Pancreas (tissue), 10 donors: ENCODE measurements at regions not wholly inside any gene's neighbourhood (a gene's known extent, or its start where the extent isn't known, plus 50 kb on each side); places are given as distances from the start of the nearest gene placed in this dataset.

Experiments
- ATAC-seq, 4 donors: fragments of 200-7000 bp; cut with Tn5 transposase; one replicate each; pipeline versions ENCODE4 v1.8.0 to v1.9.1; 2020; ENCODE audit warnings: mild to moderate bottlenecking in 4 of 4, moderate library complexity in 4 of 4
- DNase-seq, 6 donors: peaks; one replicate each; pipeline ENCODE4 v3.0.0-alpha.2; 2020
- FAIRE-seq: peaks from 2 replicates; lab custom pipeline; 2012; peaks lifted over from hg19 to GRCh38; lab: Jason Lieb, UNC
- H3K27ac ChIP-seq, 4 donors: fragments of 200-600 bp; sonication (generic); 1 replicate in 3 of 4; 2 replicates in 1 of 4; pipeline versions ENCODE4 v1.5.0 to v1.8.0; 2020
- H3K27me3 ChIP-seq, 4 donors: fragments of 200-600 bp; one replicate each; pipeline ENCODE4 v1.8.0; 2021
- H3K36me3 ChIP-seq, 3 donors: fragments of 200-600 bp; sonication (generic) in 1 of 3; one replicate each; pipeline versions ENCODE4 v1.5.0 to v1.8.0; 2020 to 2021
- H3K4me1 ChIP-seq, 3 donors: fragments of 200-600 bp; one replicate each; pipeline ENCODE4 v1.8.0; 2021
- H3K4me3 ChIP-seq, 4 donors: fragments of 200-600 bp; sonication (generic) in 2 of 4; one replicate each; pipeline versions ENCODE4 v1.5.0 to v1.8.0; 2020 to 2021
- H3K9me3 ChIP-seq, 4 donors: fragments of 200-600 bp; one replicate each; pipeline ENCODE4 v1.8.0; 2021
- WGBS, 2 donors: extraction: QIAGEN DNeasy Blood & Tissue Kit; methylation state at CpG; one replicate each; pipeline ENCODE4 v1.1.7; 2013; 5-methylcytosine and 5-hydroxymethylcytosine counted together
- intact Hi-C, 3 donors: fragments of 100-400 bp; cut with DNase I; formaldehyde crosslinking; loops; one replicate each; pipeline versions ENCODE4 v1.11.1 to v1.14.2; 2022
- TF ChIP-seq, protein P1 (sequence below), 4 donors: fragments of 200-600 bp; sonication (generic) in 3 of 4; IDR thresholded peaks; one replicate each; pipeline versions ENCODE4 v1.5.0 to v1.8.0; 2021; ENCODE audit warnings: antibody characterized with exemption in 4 of 4
- donor health status: healthy with polysubstance abuse.
- donor health status: DM: no; HTN: no; CAD: no; lungs with moderate emphysema.
- donor health status: DM: no; HTN: no; CAD: no.
- donor health status: control.
- donor health status: control.
- donor health status: Bipolar disorder and iron deficiency.
- donor health status: DM: yes; HTN: yes; CAD: no.
- donor health status: DM: no; HTN: no; CAD: no.
- donor health status: DM: no; HTN: no; CAD: no.
- donor health status: DM: yes; HTN: yes; CAD: no.

DNA sequence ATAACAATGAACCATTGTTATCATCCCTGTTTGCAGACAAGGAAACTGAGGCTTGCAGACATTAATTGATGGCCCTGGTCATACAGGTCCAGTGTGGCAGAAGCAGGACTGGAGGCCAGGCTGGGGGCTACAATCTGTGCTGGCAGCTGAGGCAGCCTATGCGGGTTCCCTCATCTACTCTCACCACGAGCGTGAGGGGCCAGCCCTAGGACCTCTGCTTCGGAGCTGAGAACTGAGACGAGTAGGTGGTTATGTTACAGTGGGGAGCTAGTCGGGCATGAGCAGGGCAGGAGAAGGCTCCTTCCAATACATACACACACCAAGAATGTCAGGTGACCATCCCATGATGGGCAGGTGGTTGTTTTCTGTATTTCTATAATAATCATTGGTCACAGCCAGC lies 82.2 kb upstream of the ASB18 start:
- no peak for FAIRE-seq
- DNase-seq, result no peak
- 81 to 90% methylated on average over 6 of the region's 6 CpGs for WGBS, 2 donors

GRCh38 chr2:236348279-236348678 lies 84.1 kb upstream of the ASB18 start:
- FAIRE-seq, result no peak

More for the DNA sequence above, 82.2 kb upstream of the ASB18 start:
- Histone ChIP-seq H3K4me1 (no peaks in the 10 kb centered on the region), H3K36me3 (no peaks in the 10 kb centered on the region), H3K27me3 (no peaks in the 10 kb centered on the region), H3K9me3 (no peaks in the 10 kb centered on the region), H3K4me3 (no peak overlapping the region), H3K27ac (no peak overlapping the region)
- no peak for ATAC-seq
- TF ChIP-seq, protein P1, sequence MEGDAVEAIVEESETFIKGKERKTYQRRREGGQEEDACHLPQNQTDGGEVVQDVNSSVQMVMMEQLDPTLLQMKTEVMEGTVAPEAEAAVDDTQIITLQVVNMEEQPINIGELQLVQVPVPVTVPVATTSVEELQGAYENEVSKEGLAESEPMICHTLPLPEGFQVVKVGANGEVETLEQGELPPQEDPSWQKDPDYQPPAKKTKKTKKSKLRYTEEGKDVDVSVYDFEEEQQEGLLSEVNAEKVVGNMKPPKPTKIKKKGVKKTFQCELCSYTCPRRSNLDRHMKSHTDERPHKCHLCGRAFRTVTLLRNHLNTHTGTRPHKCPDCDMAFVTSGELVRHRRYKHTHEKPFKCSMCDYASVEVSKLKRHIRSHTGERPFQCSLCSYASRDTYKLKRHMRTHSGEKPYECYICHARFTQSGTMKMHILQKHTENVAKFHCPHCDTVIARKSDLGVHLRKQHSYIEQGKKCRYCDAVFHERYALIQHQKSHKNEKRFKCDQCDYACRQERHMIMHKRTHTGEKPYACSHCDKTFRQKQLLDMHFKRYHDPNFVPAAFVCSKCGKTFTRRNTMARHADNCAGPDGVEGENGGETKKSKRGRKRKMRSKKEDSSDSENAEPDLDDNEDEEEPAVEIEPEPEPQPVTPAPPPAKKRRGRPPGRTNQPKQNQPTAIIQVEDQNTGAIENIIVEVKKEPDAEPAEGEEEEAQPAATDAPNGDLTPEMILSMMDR (IDR thresholded peaks at IDR 0.05), result no peak
- intact Hi-C loops, result loop anchor here in 1 of 3 donors (10.0 kb wide), 1 partner anchor 718 kb away; no protein-coding TSS in a partner anchor

GRCh38 chr2:236348976-236349375 lies 84.8 kb upstream of the ASB18 start:
- no peak overlapping the region for H3K27ac ChIP-seq
- TF ChIP-seq, protein P1 (IDR thresholded peaks at IDR 0.05), result no peak
- no peaks in the 10 kb centered on the region for H3K4me1 ChIP-seq
- DNase-seq (no peak), FAIRE-seq (no peak), ATAC-seq (no peak)
- H3K27me3 ChIP-seq, result no peaks in the 10 kb centered on the region
- intact Hi-C loops, result loop anchor here in 1 of 3 donors (10.0 kb wide), 1 partner anchor 716 kb away; no protein-coding TSS in a partner anchor
- no peak overlapping the region for H3K4me3 ChIP-seq
- no peaks in the 10 kb centered on the region for H3K9me3 ChIP-seq
- 70 to 80% methylated on average over 6 of the region's 6 CpGs for WGBS, 2 donors
- H3K36me3 ChIP-seq, result no peaks in the 10 kb centered on the region

More at GRCh38 chr2:236348279-236348678, 84.1 kb upstream of the ASB18 start:
- Histone ChIP-seq H3K36me3 (no peaks in the 10 kb centered on the region), H3K4me3 (no peak overlapping the region), H3K27me3 (no peaks in the 10 kb centered on the region), H3K9me3 (no peaks in the 10 kb centered on the region), H3K4me1 (no peaks in the 10 kb centered on the region), H3K27ac (no peak overlapping the region)
- intact Hi-C loops, result loop anchor here in 1 of 3 donors (10.0 kb wide), 1 partner anchor 717 kb away; no protein-coding TSS in a partner anchor
- WGBS, 2 donors, result 46 to 62% methylated on average over 11 of the region's 11 CpGs
- ATAC-seq, result no peak
- TF ChIP-seq, protein P1 (IDR thresholded peaks at IDR 0.05), result no peak
- DNase-seq, result no peak

GRCh38 chr2:236350426-236350825 lies 86.2 kb upstream of the ASB18 start:
- FAIRE-seq (no peak), DNase-seq (no peak), ATAC-seq (no peak)
- H3K9me3 ChIP-seq, result no peaks in the 10 kb centered on the region
- TF ChIP-seq, protein P1 (IDR thresholded peaks at IDR 0.05), result no peak
- H3K36me3 ChIP-seq, result no peaks in the 10 kb centered on the region
- no peak overlapping the region for H3K4me3 ChIP-seq
- 59 to 72% methylated on average over 10 of the region's 10 CpGs for WGBS, 2 donors
- intact Hi-C loops, result loop anchor here in 2 of 3 donors (5.0 kb wide), 1 partner anchor 712 kb away; no protein-coding TSS in a partner anchor
- no peak overlapping the region for H3K27ac ChIP-seq
- no peaks in the 10 kb centered on the region for H3K27me3 ChIP-seq
- no peaks in the 10 kb centered on the region for H3K4me1 ChIP-seq

DNA sequence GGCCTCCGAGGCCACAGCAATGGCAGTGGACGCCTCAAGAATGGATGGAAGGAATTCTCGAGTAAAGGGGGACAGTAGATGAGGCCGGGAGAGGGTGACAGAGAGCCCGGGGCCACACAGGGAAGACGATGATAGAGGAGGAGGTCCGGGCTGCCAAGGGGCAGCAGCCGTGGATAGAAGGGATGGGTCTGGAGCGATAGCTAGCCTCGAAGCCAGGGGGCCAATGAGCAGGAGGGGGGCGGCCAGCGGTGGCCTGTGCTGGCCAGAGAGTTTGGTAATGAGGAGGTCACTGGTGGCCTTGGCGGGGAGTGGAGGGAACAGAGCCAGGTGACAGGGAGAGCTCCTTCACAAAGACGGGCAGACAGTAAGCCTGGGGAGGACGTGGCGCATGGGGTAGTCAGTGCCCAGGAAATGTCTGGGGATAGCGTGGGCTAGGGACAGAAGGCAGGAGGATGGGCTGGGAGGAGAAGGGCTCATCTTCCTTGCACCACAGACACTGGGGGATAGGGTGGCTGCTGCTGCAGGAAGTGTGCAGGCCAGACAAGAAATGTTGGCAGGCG lies 87.8 kb upstream of the ASB18 start:
- TF ChIP-seq, protein P1 (IDR thresholded peaks at IDR 0.05), result no peak
- ATAC-seq (no peak), DNase-seq (no peak), FAIRE-seq (no peak)
- Histone ChIP-seq H3K36me3 (no peaks in the 10 kb centered on the region), H3K4me3 (no peak overlapping the region), H3K9me3 (no peaks in the 10 kb centered on the region), H3K27me3 (no peaks in the 10 kb centered on the region), H3K27ac (no peak overlapping the region), H3K4me1 (no peaks in the 10 kb centered on the region)
- intact Hi-C loops, result loop anchor here in 2 of 3 donors (5.0 kb wide), 1 partner anchor 710 kb away; no protein-coding TSS in a partner anchor
- 47 to 64% methylated on average over 18 of the region's 18 CpGs for WGBS, 2 donors
